Tibial nerve (tissue), 4 donors: ENCODE measurements at regions not wholly inside any gene's neighbourhood (a gene's known extent, or its start where the extent isn't known, plus 50 kb on each side); places are given as distances from the start of the nearest gene placed in this dataset.

Source experiments
- DNase-seq, 2 donors: peaks; one replicate each; pipeline ENCODE4 v3.0.0-alpha.2; 2019; ENCODE audit warnings: low spot score in 2 of 2
- H3K27ac ChIP-seq, 4 donors: fragments of 200-600 bp; sonication (generic) in 3 of 4; one replicate each; pipeline ENCODE4 v1.5.1; 2017 to 2019; ENCODE audit warnings: mild to moderate bottlenecking in 1 of 4
- H3K27me3 ChIP-seq, 2 donors: fragments of 200-600 bp; sonication (generic) in 1 of 2; one replicate each; pipeline versions ENCODE4 v1.5.1 to v1.6.0; 2017 to 2019
- H3K36me3 ChIP-seq, 3 donors: fragments of 200-600 bp; sonication (generic); one replicate each; pipeline ENCODE4 v1.5.1; 2018 to 2019
- H3K4me1 ChIP-seq, 4 donors: fragments of 200-600 bp; sonication (generic) in 3 of 4; one replicate each; pipeline ENCODE4 v1.5.1; 2017 to 2019
- H3K4me3 ChIP-seq, 4 donors: fragments of 200-600 bp; sonication (generic) in 3 of 4; one replicate each; pipeline ENCODE4 v1.5.1; 2017 to 2019; ENCODE audit warnings: mild to moderate bottlenecking in 1 of 4, moderate library complexity in 1 of 4
- H3K9me3 ChIP-seq, 4 donors: fragments of 200-600 bp; sonication (generic) in 3 of 4; one replicate each; pipeline ENCODE4 v1.5.1; 2017 to 2019
- EP300 ChIP-seq, 2 donors: sonication (generic); formaldehyde crosslinking; IDR thresholded peaks; one replicate each; pipeline ENCODE4 v1.6.1; 2017; ENCODE audit warnings: antibody characterized with exemption in 2 of 2, mild to moderate bottlenecking in 1 of 2
- POLR2A ChIP-seq, 2 donors: fragments of 450-650 bp; IDR thresholded peaks; one replicate each; pipeline ENCODE4 v1.6.1; 2017; ENCODE audit warnings: antibody characterized with exemption in 2 of 2, mild to moderate bottlenecking in 2 of 2, moderate library complexity in 2 of 2
- WGBS, 2 donors: methylation state at CpG; one replicate each; pipeline ENCODE4 v1.1.5; 2018; 5-methylcytosine and 5-hydroxymethylcytosine counted together
- TF ChIP-seq, protein P1 (sequence below), 5 experiments: fragments of 200-600 bp in 3 of 5; fragments of 450-650 bp in 2 of 5; sonication (generic) in 3 of 5; IDR thresholded peaks; one replicate each; pipeline ENCODE4 v1.5.1; 2016 to 2019; ENCODE audit warnings: antibody characterized with exemption in 5 of 5, mild to moderate bottlenecking in 3 of 5, moderate library complexity in 2 of 5

DNA sequence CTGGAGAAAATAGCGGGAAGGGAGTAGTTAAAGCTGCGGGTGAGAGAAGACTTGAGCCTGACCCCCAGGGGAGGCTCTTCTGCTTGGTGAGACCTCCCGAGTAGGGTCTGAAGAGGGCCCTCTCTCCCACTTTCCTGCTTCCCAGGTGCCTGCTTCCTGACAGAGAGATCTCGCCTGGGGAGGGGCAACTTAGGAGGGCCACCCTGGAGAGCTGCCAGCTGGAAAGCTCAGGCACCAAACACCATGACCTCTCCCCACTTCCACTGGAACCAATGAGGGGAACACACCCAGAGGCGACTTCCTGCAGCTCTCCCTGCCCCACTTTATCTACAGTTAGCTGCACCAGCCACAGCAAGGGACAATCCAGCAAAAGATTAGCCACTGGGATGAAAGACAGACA, 208.0 kb downstream of the TBXT start:
- no peak for DNase-seq
- Histone ChIP-seq H3K36me3 (no peaks in the 10 kb centered on the region), H3K27ac (no peak overlapping the region), H3K9me3 (no peaks in the 10 kb centered on the region), H3K4me3 (no peak overlapping the region), H3K4me1 (no peaks in the 10 kb centered on the region), H3K27me3 (no peaks in the 10 kb centered on the region)
- WGBS, 2 donors: 68 to 71% methylated on average over 5 of the region's 5 CpGs
- TF ChIP-seq, protein P1, sequence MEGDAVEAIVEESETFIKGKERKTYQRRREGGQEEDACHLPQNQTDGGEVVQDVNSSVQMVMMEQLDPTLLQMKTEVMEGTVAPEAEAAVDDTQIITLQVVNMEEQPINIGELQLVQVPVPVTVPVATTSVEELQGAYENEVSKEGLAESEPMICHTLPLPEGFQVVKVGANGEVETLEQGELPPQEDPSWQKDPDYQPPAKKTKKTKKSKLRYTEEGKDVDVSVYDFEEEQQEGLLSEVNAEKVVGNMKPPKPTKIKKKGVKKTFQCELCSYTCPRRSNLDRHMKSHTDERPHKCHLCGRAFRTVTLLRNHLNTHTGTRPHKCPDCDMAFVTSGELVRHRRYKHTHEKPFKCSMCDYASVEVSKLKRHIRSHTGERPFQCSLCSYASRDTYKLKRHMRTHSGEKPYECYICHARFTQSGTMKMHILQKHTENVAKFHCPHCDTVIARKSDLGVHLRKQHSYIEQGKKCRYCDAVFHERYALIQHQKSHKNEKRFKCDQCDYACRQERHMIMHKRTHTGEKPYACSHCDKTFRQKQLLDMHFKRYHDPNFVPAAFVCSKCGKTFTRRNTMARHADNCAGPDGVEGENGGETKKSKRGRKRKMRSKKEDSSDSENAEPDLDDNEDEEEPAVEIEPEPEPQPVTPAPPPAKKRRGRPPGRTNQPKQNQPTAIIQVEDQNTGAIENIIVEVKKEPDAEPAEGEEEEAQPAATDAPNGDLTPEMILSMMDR (IDR thresholded peaks at IDR 0.05): no peak

DNA sequence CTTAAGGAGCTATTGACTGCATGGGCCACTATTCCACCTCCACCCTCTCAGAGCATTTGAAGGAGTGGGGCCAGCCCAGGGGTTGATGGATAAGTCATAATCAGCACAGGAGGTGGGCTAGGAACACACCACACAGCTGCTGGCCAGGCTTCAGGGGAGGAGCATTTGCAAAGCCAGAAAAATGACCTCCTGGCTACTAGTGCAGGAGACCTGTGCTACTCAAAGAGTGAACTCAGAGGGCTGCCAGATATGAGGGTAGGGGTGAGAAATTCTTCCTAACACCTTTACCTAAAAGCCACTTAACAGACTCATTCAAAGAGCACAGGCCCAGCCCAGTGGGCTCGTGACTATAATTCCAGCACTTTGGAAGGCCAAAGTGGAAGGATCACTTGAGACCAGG, 210.8 kb downstream of the TBXT start:
- Histone ChIP-seq H3K9me3 (no peaks in the 10 kb centered on the region), H3K4me1 (no peaks in the 10 kb centered on the region), H3K36me3 (no peaks in the 10 kb centered on the region), H3K27ac (no peak overlapping the region), H3K27me3 (no peaks in the 10 kb centered on the region), H3K4me3 (no peak overlapping the region)
- WGBS, 2 donors: 60 to 95% methylated on average over 1 of the region's 1 CpG
- TF ChIP-seq, protein P1 (IDR thresholded peaks at IDR 0.05): no peak
- TF ChIP-seq EP300 (IDR thresholded peaks at IDR 0.05) (no peak), POLR2A (IDR thresholded peaks at IDR 0.05) (no peak)
- no peak for DNase-seq

DNA sequence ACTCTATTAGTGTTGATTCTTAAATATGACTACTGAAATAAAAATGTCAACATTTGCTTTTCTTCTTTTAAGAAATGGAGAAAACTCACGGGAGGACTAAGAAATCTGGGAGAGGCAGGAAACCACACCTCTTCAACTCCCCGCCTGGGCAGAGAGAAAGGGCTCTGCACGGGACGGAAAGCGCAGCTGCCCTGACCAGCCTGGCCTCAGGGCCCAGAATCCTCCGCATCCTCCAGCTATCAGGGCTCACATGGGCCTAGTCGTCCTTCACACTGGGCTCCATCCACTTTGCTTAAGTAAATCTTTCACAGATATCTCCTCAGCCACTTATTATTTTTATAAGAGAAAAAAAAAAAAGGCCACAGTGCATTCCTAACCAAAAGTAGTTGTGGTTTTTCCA, 215.1 kb downstream of the TBXT start:
- TF ChIP-seq, protein P1 (IDR thresholded peaks at IDR 0.05): no peak
- no peak for TF ChIP-seq EP300 (IDR thresholded peaks at IDR 0.05)
- no peak for TF ChIP-seq POLR2A (IDR thresholded peaks at IDR 0.05)
- 48 to 59% methylated on average over 7 of the region's 7 CpGs for WGBS, 2 donors
- Histone ChIP-seq H3K27ac (no peak overlapping the region), H3K4me1 (no peaks in the 10 kb centered on the region), H3K36me3 (no peaks in the 10 kb centered on the region), H3K4me3 (no peak overlapping the region), H3K9me3 (no peaks in the 10 kb centered on the region), H3K27me3 (no peaks in the 10 kb centered on the region)
- no peak for DNase-seq

DNA sequence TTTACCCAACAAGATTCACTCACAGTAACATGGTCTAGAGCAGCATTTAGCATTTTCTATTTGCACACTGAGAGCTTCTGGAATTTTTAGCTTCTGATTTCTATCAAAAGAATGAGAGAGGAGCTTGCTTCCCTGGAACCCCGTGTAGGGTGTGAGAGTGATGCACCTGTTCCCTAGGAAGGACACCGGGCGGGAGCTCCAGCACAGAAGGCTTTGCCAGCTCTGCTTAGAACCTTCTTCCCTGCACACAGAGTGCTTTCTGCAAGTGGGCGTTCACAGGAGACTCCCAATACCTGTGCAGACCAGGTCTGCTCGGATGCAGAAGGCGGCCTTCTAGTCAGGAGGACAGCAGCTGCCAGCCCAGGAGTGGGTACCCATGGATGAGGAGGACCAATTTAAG, 217.3 kb downstream of the TBXT start:
- WGBS, 2 donors: 89 to 94% methylated on average over 6 of the region's 6 CpGs
- Histone ChIP-seq H3K9me3 (no peaks in the 10 kb centered on the region), H3K4me1 (no peaks in the 10 kb centered on the region), H3K27me3 (no peaks in the 10 kb centered on the region), H3K27ac (no peak overlapping the region), H3K36me3 (no peaks in the 10 kb centered on the region), H3K4me3 (no peak overlapping the region)
- TF ChIP-seq, protein P1 (IDR thresholded peaks at IDR 0.05): no peak
- no peak for TF ChIP-seq EP300 (IDR thresholded peaks at IDR 0.05)
- no peak for TF ChIP-seq POLR2A (IDR thresholded peaks at IDR 0.05)
- no peak for DNase-seq

DNA sequence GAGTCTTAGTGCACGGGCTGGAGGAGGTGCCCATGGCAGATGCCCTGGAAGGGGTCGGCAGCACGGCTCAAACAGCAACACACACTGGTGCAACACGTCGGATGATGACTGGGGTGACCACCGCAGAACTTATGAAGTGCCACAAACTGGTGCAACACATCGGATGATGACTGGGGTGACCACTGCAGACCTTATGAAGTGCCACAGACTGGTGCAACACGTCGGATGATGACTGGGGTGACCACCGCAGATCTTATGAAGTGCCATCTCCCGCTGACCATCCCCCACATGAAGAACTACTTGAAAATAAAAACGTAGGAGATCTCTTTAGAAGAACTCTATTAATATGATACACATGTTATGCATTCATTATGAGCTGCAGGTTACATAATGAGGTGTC, 218.3 kb downstream of the TBXT start:
- Histone ChIP-seq H3K36me3 (no peaks in the 10 kb centered on the region), H3K27me3 (no peaks in the 10 kb centered on the region), H3K4me1 (no peaks in the 10 kb centered on the region), H3K9me3 (no peaks in the 10 kb centered on the region), H3K4me3 (no peak overlapping the region), H3K27ac (no peak overlapping the region)
- DNase-seq: no peak
- TF ChIP-seq EP300 (IDR thresholded peaks at IDR 0.05) (no peak), POLR2A (IDR thresholded peaks at IDR 0.05) (no peak)
- TF ChIP-seq, protein P1 (IDR thresholded peaks at IDR 0.05): no peak
- 88 to 89% methylated on average over 12 of the region's 12 CpGs for WGBS, 2 donors
